HG03135 (cell line): ENCODE measurements at regions not wholly inside any gene's neighbourhood (a gene's known extent, or its start where the extent isn't known, plus 50 kb on each side); places are given as distances from the start of the nearest gene placed in this dataset.
"Not testable (repeated sequence)": the region's sequence is repeated elsewhere in the genome, so short reads cannot be mapped to it uniquely, and the experiment has no call there.

ENCODE experiments used
- ATAC-seq: cut with Tn5 transposase; IDR thresholded peaks from one replicate; pipeline ENCODE4 v1.9.1; 2021; ENCODE audit warnings: mild to moderate bottlenecking, moderate library complexity; ENCODE audit not compliant: unreplicated experiment

- ATAC-seq, result no peak
Measured at GRCh38 chr7:118877187-118877586, 652.7 kb downstream of the ANKRD7 start.

- ATAC-seq, result no peak
Measured at GRCh38 chr7:118878336-118878735, 653.8 kb downstream of the ANKRD7 start.

- ATAC-seq, result no peak
Measured at GRCh38 chr7:118898284-118898683, 673.8 kb downstream of the ANKRD7 start.

- ATAC-seq, result no peak
Measured at GRCh38 chr7:118902600-118902999, 678.1 kb downstream of the ANKRD7 start.

GRCh38 chr7:118907911-118908527, 683.5 kb downstream of the ANKRD7 start:
- no peak for ATAC-seq

GRCh38 chr7:118916120-118916519, 691.6 kb downstream of the ANKRD7 start:
- not testable (repeated sequence) for ATAC-seq

GRCh38 chr7:118918556-118918955, 694.1 kb downstream of the ANKRD7 start:
- no peak for ATAC-seq

GRCh38 chr7:118938845-118939244, 714.3 kb downstream of the ANKRD7 start:
- ATAC-seq, result no peak

- no peak for ATAC-seq
Measured at GRCh38 chr7:118944271-118944670, 719.8 kb downstream of the ANKRD7 start.

- no peak for ATAC-seq
Measured at GRCh38 chr7:118945911-118946682, 721.6 kb downstream of the ANKRD7 start.

GRCh38 chr7:118948508-118948907, 724.0 kb downstream of the ANKRD7 start:
- no peak for ATAC-seq

- no peak for ATAC-seq
Measured at GRCh38 chr7:118949031-118949430, 724.5 kb downstream of the ANKRD7 start.

- not testable (repeated sequence) for ATAC-seq
Measured at GRCh38 chr7:118956285-118956684, 731.8 kb downstream of the ANKRD7 start.

GRCh38 chr7:118969370-118969769, 744.9 kb downstream of the ANKRD7 start:
- ATAC-seq, result no peak

- no peak for ATAC-seq
Measured at GRCh38 chr7:118971706-118972105, 747.2 kb downstream of the ANKRD7 start.

- ATAC-seq, result no peak
Measured at GRCh38 chr7:118974836-118975235, 750.3 kb downstream of the ANKRD7 start.

- ATAC-seq, result no peak
Measured at GRCh38 chr7:118995350-118995749, 770.8 kb downstream of the ANKRD7 start.

- ATAC-seq, result no peak
Measured at GRCh38 chr7:119007236-119007635, 782.7 kb downstream of the ANKRD7 start.

- ATAC-seq, result no peak
Measured at GRCh38 chr7:119010635-119011034, 786.1 kb downstream of the ANKRD7 start.

GRCh38 chr7:119026391-119026790, 801.9 kb downstream of the ANKRD7 start:
- no peak for ATAC-seq

- no peak for ATAC-seq
Measured at GRCh38 chr7:119028736-119029135, 804.2 kb downstream of the ANKRD7 start.

GRCh38 chr7:119032136-119032535, 807.6 kb downstream of the ANKRD7 start:
- not testable (repeated sequence) for ATAC-seq
